Stimulated activated CD8-positive, alpha-beta memory T cell treated with anti-CD3 and anti-CD28 coated beads, Interleukin-15, amount 100 ng/mL, for 24 hours (primary cell): ENCODE measurements at regions not wholly inside any gene's neighbourhood (a gene's known extent, or its start where the extent isn't known, plus 50 kb on each side); places are given as distances from the start of the nearest gene placed in this dataset.
"Not testable (repeated sequence)": the region's sequence is repeated elsewhere in the genome, so short reads cannot be mapped to it uniquely, and the experiment has no call there.

Experiments
- DNase-seq: peaks from one replicate; pipeline ENCODE4 v3.0.0-alpha.2; 2020; ENCODE audit warnings: low read depth

DNA sequence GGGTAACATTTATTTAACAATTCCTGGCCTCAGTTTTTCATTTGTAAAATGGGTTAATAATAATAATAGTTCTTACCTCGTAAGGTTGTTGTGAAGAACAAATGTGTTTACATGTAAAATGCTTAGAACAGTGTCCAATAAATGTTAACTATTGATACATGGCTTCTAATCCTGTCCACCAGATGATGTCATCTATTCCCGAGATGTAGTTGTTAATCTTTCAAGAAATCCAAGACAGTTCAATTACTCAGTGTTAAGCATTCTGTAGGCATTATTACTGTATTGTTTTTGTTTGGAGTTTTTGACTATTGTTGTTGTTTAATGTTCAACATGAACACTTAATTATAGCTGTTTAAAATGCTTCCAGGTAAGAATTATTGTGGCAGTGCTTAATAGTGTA is 131.0 kb upstream of the FNDC3A start:
- no peak for DNase-seq

DNA sequence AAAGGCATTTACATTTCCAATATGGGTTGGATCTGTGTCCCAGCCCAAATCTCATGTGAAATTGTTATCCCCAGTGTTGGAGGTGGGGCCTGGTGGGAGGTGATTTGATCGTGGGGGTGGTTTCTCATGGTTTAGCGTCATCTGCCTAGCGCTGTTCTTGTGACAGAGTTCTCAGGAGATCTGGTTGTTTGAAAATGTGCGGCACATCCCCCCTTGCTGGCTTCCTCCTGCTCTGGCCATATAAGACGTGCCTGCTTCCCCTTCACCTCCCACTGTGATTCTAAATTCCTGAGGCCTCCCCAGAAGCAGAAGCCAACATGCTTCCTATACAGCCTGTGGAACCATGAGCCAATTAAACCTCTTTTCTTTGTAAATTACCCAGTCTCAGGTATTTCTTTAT is 126.2 kb upstream of the FNDC3A start:
- DNase-seq = no peak

DNA sequence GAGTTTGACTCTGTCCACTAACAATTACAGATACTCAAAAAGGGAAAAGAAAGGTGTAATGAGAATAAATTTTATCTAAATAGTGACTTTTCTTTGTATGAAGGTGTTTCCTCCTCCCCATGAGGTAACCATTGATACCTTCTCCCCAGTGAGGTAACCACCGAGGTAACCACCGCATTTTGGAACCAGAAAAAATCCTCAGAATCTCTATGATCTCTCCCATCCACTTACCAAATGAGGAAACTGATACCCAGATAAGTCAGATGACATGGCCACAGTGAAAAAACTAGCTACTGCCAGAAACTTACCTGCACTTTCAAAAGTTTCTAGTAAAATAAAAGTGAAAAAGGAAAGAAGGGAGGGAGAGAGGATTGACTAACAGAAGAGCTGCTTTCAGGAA is 124.0 kb upstream of the FNDC3A start:
- no peak for DNase-seq

DNA sequence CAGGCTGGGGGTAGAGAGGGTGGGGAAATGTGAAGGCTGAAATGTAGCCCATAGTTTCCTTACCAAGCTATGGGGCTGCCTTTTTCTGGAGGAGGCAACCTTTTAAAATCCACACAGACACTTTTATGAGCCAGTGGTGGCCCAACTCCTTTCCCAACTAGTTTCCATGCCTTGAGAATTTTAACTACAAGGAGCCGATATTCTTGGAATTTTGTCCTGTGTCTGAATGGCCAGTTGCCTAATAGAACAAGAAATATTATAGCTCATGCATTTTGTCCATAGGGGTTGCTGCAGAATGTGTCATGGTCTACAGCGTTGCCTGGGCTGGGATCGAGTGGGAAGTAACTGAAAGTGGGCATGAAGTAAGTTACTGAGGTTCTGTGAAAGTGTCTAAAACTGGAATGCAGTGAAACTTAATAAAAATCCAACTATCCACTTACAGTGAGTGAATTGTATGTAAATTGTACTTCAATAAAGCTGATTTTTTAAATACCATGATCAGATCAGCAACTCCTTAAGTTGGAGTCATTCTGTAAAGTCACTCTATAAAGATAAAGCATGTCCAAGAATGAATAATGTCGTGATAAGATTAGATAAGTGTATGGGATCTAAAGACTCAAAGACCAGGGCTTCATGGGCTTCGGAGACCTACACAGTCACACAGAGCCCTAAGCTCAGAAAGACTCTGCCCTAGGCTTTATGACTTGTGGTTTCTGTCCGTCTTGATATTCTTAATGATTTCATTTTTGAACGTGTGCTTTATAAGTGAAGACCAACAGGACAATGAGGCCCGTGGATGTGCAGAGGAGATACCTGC is 122.6 kb upstream of the FNDC3A start:
- DNase-seq = no peak

DNA sequence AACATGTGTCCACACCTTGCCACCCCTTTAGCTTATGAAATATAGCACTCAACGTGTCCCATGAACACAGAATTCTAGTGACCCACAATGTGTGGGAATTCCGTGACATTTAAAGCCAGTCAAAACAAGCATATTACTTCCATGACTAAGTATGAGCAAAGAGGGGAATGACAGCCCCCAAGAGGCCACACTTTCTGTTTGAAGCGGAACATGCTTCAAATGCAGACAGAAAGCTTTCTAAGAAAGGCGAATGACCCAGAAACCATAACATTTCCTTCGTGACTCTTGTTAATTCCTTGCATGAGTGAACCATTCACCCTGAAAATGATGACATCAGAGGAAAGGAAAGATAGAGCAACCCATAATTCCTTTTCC is 122.0 kb upstream of the FNDC3A start:
- DNase-seq = no peak

DNA sequence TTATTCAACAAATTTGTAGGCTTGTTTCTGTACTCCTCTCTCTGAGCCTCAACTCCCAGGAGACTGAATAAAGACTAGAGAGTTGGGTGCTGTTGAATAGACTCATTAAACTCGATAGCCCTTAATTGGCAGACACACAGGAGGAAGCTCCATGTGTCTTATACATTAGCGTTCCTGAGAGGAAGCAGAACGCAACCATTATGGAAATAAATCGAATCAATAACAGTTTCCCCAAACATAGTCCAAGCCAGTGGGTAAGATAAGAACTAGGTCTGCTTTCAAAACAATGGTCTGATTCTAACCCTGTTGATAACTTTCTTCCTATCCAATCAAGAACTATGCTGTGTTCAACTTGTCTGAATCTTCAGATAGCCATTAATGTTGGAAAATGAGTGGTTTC is 118.1 kb upstream of the FNDC3A start:
- DNase-seq = no peak

DNA sequence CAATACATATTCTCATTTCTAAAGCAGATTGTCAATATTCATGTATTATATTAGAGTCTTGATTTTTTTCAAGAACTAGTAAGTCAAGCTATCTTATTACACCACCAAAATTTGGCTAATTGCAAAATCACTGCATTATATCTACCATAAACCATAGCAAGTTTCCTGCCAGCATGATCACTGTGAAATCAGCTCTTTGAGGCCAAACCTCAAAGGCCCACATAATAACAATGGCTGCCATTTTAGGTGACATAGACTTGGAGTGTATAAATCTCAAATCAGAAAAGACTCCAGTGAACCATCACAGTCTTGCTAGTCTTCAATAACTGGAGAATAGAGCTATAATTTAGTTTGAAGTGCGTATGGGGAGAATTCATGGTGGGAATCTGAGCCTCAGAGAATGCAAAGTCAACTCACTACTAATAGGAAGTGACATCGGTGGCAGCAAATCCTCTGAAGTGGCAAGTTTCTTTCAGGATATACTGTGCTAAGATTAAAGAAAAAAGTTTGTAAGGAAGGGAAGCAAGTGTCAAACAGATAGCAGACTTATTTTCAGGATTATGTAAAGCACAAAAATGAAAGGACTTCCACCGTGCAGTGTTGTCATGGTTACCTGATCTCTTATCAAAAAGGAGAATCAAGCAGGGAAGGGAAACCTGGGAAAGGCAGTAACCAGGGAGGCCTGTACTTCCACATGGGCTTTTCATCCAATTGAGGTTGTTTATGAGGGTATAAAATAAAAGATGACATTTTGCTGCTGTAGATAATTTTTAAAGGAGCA is 117.4 kb upstream of the FNDC3A start:
- DNase-seq = no peak

DNA sequence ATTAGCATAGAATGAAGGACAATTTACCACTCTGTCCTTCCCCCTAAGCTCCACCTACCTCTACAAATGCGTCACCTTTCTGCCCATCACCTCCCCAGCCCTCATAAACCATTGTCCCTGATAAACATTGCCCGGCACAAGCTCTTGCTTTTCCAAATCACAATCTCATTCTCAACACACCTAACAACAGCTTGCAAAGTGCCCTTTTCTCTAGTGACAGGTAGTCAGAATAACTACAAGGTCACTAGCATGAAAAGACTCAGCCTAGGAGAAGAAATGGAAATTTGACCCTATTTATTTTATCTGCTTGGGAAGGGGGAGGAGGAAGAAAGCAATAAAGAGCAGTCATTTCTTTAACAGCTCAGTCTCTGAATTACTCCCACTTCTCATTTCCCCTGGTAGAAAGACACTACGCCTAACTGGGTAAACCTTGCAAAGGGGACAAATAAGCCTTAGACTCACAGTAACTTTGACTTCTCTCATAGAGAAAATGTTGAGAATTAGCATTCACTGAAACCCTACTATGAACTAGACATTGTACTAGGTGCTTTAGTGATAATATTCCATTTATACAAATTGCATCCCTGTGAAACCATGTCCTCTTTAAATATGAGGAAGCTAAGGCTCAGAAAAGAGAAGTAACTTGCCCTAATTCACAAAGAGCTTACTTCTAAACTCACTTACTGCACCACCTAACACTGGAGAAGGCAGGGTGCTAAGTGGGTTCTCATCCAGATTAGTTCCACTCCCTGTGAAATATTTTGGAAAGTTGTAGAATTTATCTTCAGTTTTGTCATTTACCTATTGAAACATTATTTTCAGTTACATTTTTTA is 116.2 kb upstream of the FNDC3A start:
- no peak for DNase-seq

DNA sequence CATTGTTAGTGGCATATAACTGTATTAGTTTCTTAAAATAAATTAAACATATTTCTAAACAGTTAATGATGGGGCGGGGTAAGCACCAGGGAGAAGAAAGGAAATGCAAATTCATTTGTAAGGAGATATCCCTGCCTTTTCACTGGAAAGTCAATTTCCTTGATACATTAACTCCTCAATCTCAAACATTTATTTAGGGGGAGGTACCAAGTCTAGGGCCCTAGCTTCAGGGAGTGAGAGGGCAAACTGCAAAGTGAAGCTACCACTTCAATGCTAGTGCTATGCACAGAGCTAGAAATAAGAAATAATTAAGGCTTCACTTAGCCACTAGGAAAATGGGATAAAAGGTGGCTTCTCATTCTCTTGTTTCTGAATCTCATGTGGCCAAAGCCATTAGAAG is 115.3 kb upstream of the FNDC3A start:
- DNase-seq = no peak

DNA sequence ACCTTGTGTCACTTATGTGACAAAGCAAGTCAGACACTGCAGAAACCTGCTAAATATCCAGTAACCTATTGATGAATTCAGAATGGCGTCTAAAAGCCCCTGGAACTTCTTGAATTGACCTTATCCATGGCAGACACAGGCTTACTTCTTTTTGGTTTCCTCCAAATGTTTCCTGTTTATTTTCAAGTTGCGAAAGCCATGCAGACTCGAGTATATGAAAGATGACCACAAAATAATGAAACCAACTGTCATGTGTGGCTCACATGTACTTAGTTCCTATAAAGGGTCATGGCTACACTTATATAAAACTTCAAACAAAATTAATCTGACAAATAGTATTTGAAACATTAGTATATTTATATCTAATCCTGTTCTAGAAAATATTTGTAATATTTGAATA is 113.1 kb upstream of the FNDC3A start:
- no peak for DNase-seq

DNA sequence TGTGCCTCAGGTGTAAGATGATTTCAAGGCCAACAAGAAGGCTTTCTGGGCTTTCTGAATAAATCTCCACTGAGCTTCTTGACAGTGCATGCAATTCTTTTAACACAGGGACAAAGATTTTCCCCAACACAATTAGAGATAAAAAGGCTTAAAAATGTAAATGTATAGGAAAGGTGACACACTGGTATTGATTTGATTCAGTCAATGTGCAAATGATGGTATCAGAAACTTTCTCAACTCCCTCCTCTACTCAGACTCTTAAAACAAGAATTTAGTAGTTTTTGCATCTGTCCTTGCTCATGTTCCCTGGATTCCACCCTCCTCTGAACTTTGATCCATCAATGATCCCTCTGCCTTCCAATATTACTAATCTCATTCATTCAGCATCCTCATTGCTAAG is 111.6 kb upstream of the FNDC3A start:
- DNase-seq = no peak

DNA sequence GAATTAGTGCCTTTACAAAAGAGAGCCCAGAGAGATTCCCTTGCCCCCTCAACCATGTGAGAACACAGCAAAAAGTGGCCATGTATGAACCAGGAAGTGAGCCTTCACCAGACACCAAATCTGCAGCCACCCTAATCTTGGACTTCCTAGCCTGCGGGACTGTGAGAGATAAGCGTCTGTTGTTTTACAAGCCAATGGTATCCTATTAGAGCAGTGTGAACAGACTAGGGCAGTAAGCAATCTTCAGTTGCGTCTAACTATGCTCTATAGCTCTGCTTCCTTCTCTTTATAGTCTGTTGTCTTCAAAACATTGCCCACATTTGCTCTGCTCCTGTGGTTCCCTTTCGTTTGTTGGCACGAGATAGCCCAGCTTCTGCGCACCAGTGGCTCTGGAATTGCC is 109.5 kb upstream of the FNDC3A start:
- no peak for DNase-seq

DNA sequence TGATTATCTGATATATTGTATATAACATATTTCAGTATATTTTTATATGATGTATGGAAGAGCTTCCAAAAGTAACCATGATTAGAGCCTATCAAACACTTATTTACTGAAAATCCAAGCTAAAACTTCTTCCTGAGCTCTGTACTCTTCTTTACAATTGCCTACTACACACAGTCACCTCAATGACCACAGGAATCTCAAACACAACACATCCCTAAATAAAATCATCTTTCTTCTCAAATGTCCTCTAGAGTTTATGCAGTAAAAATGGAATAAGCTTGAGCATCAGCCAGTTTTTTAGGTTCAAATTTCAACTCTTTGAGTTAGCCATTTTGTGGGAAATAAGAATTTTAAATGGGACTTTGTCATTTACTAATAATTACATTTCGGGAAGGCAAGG is 102.6 kb upstream of the FNDC3A start:
- DNase-seq = no peak

DNA sequence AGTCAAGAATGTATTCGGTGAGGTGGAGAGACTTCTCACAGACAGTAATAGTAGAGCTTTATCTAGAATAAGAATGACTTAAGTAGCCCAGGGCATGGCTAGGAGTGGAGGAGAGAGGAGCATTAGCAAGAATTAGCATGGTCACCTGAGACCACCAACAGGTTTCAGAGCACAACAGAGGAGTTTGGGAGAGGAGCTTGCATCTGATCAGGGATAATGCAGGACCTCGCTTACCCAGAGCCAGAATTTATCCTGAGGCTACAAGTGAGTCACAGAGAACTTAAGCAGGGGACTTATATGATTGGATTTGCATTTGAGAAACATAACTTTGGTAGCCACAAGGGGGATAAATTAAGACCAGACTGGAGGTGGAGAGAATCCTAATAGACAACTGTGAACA is 102.1 kb upstream of the FNDC3A start:
- no peak for DNase-seq

DNA sequence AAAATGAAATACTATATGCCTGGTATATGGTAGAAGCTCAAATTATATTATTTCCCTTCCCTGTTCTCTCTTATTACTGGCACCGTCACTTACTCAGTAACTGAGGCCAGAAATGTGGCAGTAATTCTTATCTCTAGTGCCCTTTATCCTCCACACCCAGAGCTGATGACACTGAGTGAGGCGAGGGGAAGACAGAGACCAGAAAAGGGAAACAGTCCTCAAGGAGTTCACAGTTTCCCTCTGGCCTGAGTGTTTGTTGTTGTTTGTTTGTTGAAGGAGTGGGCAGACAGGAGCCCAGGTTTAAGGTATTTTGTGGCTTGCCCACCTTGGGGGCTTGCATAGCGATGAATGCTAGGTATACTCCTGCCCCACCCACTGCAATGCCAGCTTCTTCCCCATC is 101.5 kb upstream of the FNDC3A start:
- DNase-seq = no peak

DNA sequence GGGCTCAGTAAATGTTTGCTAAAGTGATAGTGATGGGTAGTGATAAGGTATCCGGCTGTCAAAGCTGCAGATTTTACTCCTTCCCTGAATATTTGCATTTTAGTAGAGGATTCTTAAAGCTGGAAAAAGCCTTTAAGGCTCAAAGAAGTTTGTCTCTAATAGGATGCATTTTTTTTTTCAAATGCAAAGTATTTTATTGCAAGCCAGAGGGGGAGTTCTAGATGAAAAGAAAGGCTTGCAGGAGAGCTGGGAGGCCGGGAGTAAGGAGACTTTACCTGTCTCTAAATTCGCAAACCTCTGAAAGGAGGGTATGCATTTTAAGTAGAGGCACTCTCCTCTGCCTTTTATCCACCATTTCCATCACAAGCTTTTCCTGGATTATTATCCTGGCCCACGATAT is 100.7 kb upstream of the FNDC3A start:
- DNase-seq = no peak

DNA sequence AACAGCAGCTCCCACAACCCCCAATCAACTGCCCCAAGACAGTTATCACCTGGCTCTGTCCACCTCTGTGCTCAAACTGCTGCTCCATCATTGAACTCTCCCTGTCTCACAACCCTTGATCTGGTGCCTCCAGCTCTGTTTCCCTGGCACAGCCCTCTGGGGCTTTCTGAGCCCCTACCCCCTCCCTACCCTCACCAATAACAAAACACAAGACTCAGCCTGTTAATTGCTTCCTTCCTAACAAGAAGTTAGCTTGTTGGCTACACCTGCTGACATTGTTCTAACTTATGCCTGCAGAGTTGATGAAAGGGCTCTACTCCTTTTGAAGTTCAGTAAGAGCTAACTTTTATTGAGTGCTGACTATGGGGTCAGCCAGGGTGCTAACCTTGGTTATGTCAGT is 99.4 kb upstream of the FNDC3A start:
- DNase-seq = no peak

DNA sequence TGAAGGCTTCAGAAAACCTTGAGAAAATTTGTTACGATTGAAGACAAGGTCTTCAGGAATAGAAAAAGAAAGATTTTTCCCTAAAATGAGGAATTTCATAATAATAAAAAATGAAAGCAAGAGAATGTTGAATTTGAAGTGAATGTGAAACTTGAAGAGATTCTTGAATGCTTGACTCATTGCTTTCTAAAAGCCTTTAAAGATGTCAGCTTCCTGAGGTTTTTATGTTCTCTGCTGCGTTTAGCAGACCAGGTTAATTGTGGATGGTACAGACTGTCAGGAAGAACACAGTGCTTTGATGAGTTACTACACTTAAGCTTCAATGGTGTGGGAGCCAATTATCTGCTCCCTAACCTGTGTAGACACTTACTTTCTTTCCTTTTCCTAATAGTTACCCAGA is 96.3 kb upstream of the FNDC3A start:
- no peak for DNase-seq

DNA sequence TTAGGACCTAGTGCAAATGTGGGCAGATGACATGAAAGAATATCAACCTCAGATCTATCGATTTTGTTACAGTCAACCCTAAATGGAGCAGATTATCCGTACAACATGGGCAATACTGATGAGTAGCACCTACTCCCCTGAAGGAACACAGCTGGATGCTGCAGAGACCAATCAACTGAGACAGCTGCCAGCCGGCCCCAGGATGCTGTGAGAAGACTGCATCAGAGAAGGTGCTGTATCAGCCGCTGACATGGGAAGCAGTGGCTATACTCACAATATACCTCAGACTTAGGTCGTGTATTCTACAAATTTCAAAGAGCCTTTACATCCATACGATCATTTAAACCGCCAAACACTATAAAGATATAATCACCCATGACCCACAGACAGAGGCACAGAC is 95.9 kb upstream of the FNDC3A start:
- no peak for DNase-seq

DNA sequence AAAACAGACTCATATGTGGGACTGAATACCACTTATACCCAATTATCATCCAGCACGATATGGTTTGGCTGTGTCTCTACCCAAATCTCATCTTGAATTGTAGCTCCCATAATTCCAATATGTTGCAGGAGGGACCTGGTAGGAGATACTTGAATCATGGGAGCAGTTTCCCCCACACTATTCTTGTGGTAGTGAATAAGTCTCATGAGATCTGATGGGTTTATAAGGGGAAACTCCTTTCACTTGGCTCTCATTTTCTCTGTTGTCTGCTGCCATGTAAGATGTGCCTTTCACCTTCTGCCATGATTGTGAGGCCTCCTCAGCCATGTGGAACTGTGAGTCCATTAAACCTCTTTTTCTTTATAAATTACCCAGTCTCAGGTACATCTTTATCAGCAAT is 91.9 kb upstream of the FNDC3A start:
- not testable (repeated sequence) for DNase-seq

DNA sequence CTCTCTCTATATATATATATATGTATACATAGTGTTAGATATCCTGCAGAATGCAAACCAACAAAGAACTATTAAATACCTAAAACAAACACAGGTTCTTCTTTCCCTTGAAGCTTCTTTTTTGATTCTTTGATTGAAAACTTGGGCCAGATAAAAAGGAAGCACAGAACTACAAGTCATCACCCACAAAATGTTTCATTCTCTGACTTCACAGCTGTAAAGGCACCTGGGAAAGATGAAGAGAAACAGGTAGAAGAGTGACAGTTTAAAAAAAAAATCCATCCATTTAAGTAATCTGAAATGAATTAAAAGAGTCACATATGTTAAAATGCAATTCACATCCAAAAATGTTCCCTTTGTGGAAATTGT is 90.7 kb upstream of the FNDC3A start:
- no peak for DNase-seq

DNA sequence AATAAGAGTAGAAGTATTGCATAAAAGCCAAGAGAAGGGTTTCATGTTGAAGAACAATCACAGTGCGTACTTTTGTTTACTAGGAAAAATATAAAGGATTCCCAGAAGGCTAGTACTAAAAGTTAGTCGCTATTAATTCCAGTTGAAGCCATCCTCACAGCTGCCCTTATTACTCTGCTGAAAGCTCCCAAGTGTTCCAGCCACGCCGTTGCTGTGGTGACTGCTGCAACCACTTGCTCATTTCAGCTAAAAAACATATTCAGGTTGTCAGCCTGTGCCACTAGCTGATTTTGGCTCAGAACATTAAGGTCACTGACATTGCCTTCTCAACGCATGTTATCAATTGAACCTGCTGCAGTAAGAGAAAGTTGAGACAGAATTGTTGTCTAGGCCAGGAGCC is 87.1 kb upstream of the FNDC3A start:
- DNase-seq = no peak

DNA sequence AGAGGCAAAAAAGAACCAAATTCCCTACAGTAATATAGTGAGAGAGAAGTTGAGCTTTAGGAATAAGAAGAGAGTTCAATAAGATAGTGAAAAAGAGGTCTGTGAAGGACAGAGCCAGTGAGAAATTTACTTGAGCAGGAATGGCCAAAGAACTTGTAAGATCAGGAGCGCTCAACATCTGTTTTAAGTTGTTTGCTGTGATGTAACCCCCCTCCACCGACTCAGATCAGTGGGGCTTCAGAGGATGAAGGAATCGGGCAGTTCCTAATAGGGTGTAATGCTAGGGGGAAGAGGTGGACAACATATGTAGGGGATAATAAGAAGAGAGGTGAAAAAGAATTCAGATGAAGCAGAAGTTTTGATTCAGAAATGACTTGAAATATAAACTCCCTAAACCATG is 85.3 kb upstream of the FNDC3A start:
- no peak for DNase-seq
